Endodermal cell (in vitro differentiated cells): ENCODE measurements at regions not wholly inside any gene's neighbourhood (a gene's known extent, or its start where the extent isn't known, plus 50 kb on each side); places are given as distances from the start of the nearest gene placed in this dataset.

Experiments used
- DNase-seq: peaks from one replicate; pipeline ENCODE4 v3.0.0-alpha.2; 2017
- H3K27ac ChIP-seq: 2 replicates; pipeline ENCODE4 v1.5.1; 2013; ENCODE audit warnings: mild to moderate bottlenecking, low read depth, low read length, moderate library complexity
- H3K27me3 ChIP-seq: 2 replicates; pipeline ENCODE4 v1.6.1; 2013; ENCODE audit warnings: mild to moderate bottlenecking, low read length, moderate library complexity; ENCODE audit not compliant: insufficient read depth, control insufficient read depth, poor library complexity, severe bottlenecking
- H3K36me3 ChIP-seq: 2 replicates; pipeline ENCODE4 v1.7.0; 2013; ENCODE audit warnings: mild to moderate bottlenecking, low read length, moderate library complexity; ENCODE audit not compliant: control insufficient read depth, insufficient read depth
- H3K4me1 ChIP-seq: one replicate; pipeline ENCODE4 v1.7.0; 2013; ENCODE audit warnings: low read length; ENCODE audit not compliant: control insufficient read depth, insufficient read depth
- H3K4me3 ChIP-seq: 2 replicates; pipeline ENCODE4 v1.5.1; 2013; ENCODE audit warnings: mild to moderate bottlenecking, low read length, moderate library complexity
- H3K9ac ChIP-seq: 2 replicates; pipeline ENCODE4 v1.6.1; 2013; ENCODE audit warnings: mild to moderate bottlenecking, low read length, moderate library complexity; ENCODE audit not compliant: poor library complexity, severe bottlenecking; ENCODE audit errors: extremely low read depth
- H3K9me3 ChIP-seq: 2 replicates; pipeline ENCODE4 v1.6.1; 2013; ENCODE audit warnings: mild to moderate bottlenecking, low read length, moderate library complexity; ENCODE audit not compliant: control insufficient read depth
- H3K27ac Mint-ChIP-seq: 2 replicates; pipeline ENCODE4 v1.8.0; 2020; ENCODE audit warnings: mixed read lengths
- H3K27me3 Mint-ChIP-seq: 2 replicates; pipeline ENCODE4 v1.8.0; 2021; ENCODE audit warnings: mild to moderate bottlenecking, mixed read lengths; ENCODE audit not compliant: insufficient read depth
- H3K36me3 Mint-ChIP-seq: 2 replicates; pipeline ENCODE4 v1.8.0; 2020; ENCODE audit warnings: low read depth, mixed read lengths
- H3K4me1 Mint-ChIP-seq: 2 replicates; pipeline ENCODE4 v1.8.0; 2020; ENCODE audit warnings: mixed read lengths
- H3K4me3 Mint-ChIP-seq: 2 replicates; pipeline ENCODE4 v1.8.0; 2020; ENCODE audit warnings: mild to moderate bottlenecking, moderate library complexity, mixed read lengths
- H3K9me3 Mint-ChIP-seq: 2 replicates; pipeline ENCODE4 v1.8.0; 2020; ENCODE audit warnings: mild to moderate bottlenecking, mixed read lengths
- CTCF ChIP-seq: fragments of 200-600 bp; sonication (generic); conservative IDR thresholded peaks from 2 replicates; pipeline ENCODE4 v1.5.0; 2021; ENCODE audit warnings: antibody characterized with exemption, mild to moderate bottlenecking
- WGBS, 2 experiments: methylation state at CpG; one replicate each; pipeline versions ENCODE4 v1.1.5 to v1.1.7; 2013; ENCODE audit warnings: missing lambda C conversion rate in 2 of 2, mixed read lengths in 1 of 2; ENCODE audit not compliant: insufficient coverage in 1 of 2, insufficient read length in 1 of 2; 5-methylcytosine and 5-hydroxymethylcytosine counted together

GRCh38 chr12:94717656-94718055, 67.3 kb upstream of the TMCC3 start:
- WGBS, 2 experiments: 80 to 100% methylated on average over 1 of the region's 1 CpG
- H3K36me3 Mint-ChIP-seq: no peaks in the 10 kb centered on the region
- no peaks in the 10 kb centered on the region for H3K9me3 Mint-ChIP-seq
- H3K4me3 Mint-ChIP-seq: no peak overlapping the region
- Histone ChIP-seq H3K4me1 (no peaks in the 10 kb centered on the region), H3K9me3 (no peaks in the 10 kb centered on the region), H3K36me3 (no peaks in the 10 kb centered on the region), H3K27me3 (no peaks in the 10 kb centered on the region), H3K4me3 (no peak overlapping the region), H3K27ac (no peak overlapping the region), H3K9ac (no peak overlapping the region)
- no peak for DNase-seq
- peaks cover 11% of the 10 kb centered on the region for H3K27me3 Mint-ChIP-seq
- H3K4me1 Mint-ChIP-seq: peaks cover 4% of the 10 kb centered on the region
- no peak overlapping the region for H3K27ac Mint-ChIP-seq
- TF ChIP-seq CTCF: no peak

- H3K4me1 ChIP-seq: no peaks in the 10 kb centered on the region
- Mint-ChIP-seq H3K4me1 (peaks cover 4% of the 10 kb centered on the region), H3K4me3 (no peak overlapping the region), H3K27ac (no peak overlapping the region), H3K9me3 (no peaks in the 10 kb centered on the region), H3K27me3 (peaks cover 10% of the 10 kb centered on the region), H3K36me3 (no peaks in the 10 kb centered on the region)
- TF ChIP-seq CTCF: no peak
- no peak overlapping the region for H3K27ac ChIP-seq
- H3K36me3 ChIP-seq: no peaks in the 10 kb centered on the region
- WGBS, 2 experiments: 53 to 63% methylated on average over 7 to 8 of the region's 8 CpGs
- no peaks in the 10 kb centered on the region for H3K27me3 ChIP-seq
- H3K4me3 ChIP-seq: no peak overlapping the region
- H3K9ac ChIP-seq: no peak overlapping the region
- DNase-seq: no peak
- H3K9me3 ChIP-seq: no peaks in the 10 kb centered on the region
Measured at GRCh38 chr12:94717108-94717507, 66.8 kb upstream of the TMCC3 start.

- WGBS, 2 experiments: 83 to 93% methylated on average over 1 to 6 of the region's 6 CpGs
- Histone ChIP-seq H3K27ac (no peak overlapping the region), H3K9ac (no peak overlapping the region), H3K27me3 (no peaks in the 10 kb centered on the region), H3K4me3 (no peak overlapping the region), H3K9me3 (no peaks in the 10 kb centered on the region), H3K4me1 (no peaks in the 10 kb centered on the region), H3K36me3 (no peaks in the 10 kb centered on the region)
- H3K4me3 Mint-ChIP-seq: no peak overlapping the region
- no peaks in the 10 kb centered on the region for H3K36me3 Mint-ChIP-seq
- DNase-seq: no peak
- no peaks in the 10 kb centered on the region for H3K9me3 Mint-ChIP-seq
- peaks cover 4% of the 10 kb centered on the region for H3K4me1 Mint-ChIP-seq
- TF ChIP-seq CTCF: no peak
- H3K27me3 Mint-ChIP-seq: peaks cover 2% of the 10 kb centered on the region
- no peak overlapping the region for H3K27ac Mint-ChIP-seq
Measured at GRCh38 chr12:94716339-94716738, 66.0 kb upstream of the TMCC3 start.
